PC-9 (cell line): ENCODE measurements at regions not wholly inside any gene's neighbourhood (a gene's known extent, or its start where the extent isn't known, plus 50 kb on each side); places are given as distances from the start of the nearest gene placed in this dataset.

ENCODE experiments used
- EZH2 ChIP-seq: fragments of 200-600 bp; sonication (generic); IDR thresholded peaks from 2 replicates; pipeline ENCODE4 v1.8.0; 2017; ENCODE audit warnings: antibody characterized with exemption, low read depth
- TF ChIP-seq, protein P1 (sequence below): fragments of 200-600 bp; sonication (generic); conservative IDR thresholded peaks from 2 replicates; pipeline ENCODE4 v1.6.1; 2017; ENCODE audit warnings: mixed run types, antibody characterized with exemption, mild to moderate bottlenecking, moderate library complexity

- TF ChIP-seq EZH2: no peak
- TF ChIP-seq, protein P1, sequence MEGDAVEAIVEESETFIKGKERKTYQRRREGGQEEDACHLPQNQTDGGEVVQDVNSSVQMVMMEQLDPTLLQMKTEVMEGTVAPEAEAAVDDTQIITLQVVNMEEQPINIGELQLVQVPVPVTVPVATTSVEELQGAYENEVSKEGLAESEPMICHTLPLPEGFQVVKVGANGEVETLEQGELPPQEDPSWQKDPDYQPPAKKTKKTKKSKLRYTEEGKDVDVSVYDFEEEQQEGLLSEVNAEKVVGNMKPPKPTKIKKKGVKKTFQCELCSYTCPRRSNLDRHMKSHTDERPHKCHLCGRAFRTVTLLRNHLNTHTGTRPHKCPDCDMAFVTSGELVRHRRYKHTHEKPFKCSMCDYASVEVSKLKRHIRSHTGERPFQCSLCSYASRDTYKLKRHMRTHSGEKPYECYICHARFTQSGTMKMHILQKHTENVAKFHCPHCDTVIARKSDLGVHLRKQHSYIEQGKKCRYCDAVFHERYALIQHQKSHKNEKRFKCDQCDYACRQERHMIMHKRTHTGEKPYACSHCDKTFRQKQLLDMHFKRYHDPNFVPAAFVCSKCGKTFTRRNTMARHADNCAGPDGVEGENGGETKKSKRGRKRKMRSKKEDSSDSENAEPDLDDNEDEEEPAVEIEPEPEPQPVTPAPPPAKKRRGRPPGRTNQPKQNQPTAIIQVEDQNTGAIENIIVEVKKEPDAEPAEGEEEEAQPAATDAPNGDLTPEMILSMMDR: no peak
These were observed 89.4 kb upstream of the BMAL1 start for GRCh38 chr11:13188179-13188578.
